ENCODE measurements at regions not wholly inside any gene's neighbourhood (a gene's known extent, or its start where the extent isn't known, plus 50 kb on each side); places are given as distances from the start of the nearest gene placed in this dataset.
"Not testable (repeated sequence)": the region's sequence is repeated elsewhere in the genome, so short reads cannot be mapped to it uniquely, and the experiment has no call there.

GRCh38 chr4:132122741-132123140 is 1026.4 kb upstream of the PCDH10 start:
- TF ChIP-seq CTCF (IDR thresholded peaks at IDR 0.05; ENCODE audit: borderline replicate concordance, extremely low read depth, low read length, poor library complexity, severe bottlenecking); EZH2 (IDR thresholded peaks at IDR 0.05; ENCODE audit: borderline replicate concordance, low read depth, low read length, severe bottlenecking): not testable (repeated sequence)
